T-cell (primary cell): ENCODE measurements at regions not wholly inside any gene's neighbourhood (a gene's known extent, or its start where the extent isn't known, plus 50 kb on each side); places are given as distances from the start of the nearest gene placed in this dataset.

Experiments used
- ATAC-seq, 4 experiments: fragments of 200-7000 bp in 3 of 4; fragments of 150-1000 bp in 1 of 4; cut with Tn5 transposase; replicated peaks in 1 of 4; 1 replicate in 3 of 4; 2 replicates in 1 of 4; pipeline ENCODE4 v1.10.0; 2021; ENCODE audit warnings: moderate library complexity in 3 of 4, mild to moderate bottlenecking in 2 of 4, moderate number of reproducible peaks in 1 of 4
- CTCF ChIA-PET, 2 donors: fragments of 300-600 bp; sonication (Branson Sonifier 250); formaldehyde crosslinking; loops; one replicate each; lab custom pipeline; 2022; ENCODE audit warnings: antibody characterized with exemption in 2 of 2; lab: Charles Lee
- POLR2A ChIA-PET, 2 donors: fragments of 300-600 bp; sonication (Branson Sonifier 250); formaldehyde crosslinking; loops; one replicate each; lab custom pipeline; 2022; ENCODE audit warnings: antibody characterized with exemption in 2 of 2; lab: Charles Lee
- DNase-seq, 35 experiments: peaks; one replicate each; pipeline versions ENCODE4 v3.0.0 to v3.0.0-alpha.2; 2013 to 2023
- H3K27ac ChIP-seq: one replicate; pipeline ENCODE4 v1.5.1; 2013; ENCODE audit warnings: low read length
- H3K27me3 ChIP-seq, 2 experiments: replicated peaks in 1 of 2; 1 replicate in 1 of 2; 2 replicates in 1 of 2; pipeline versions ENCODE4 v1.6.1 to v1.7.0; 2013; ENCODE audit warnings: low read length in 1 of 2, mixed read lengths in 1 of 2; ENCODE audit not compliant: control insufficient read depth in 2 of 2, insufficient read depth in 2 of 2; ENCODE audit errors: extremely low read depth in 1 of 2
- H3K36me3 ChIP-seq, 2 donors: 1 replicate in 1 of 2; 2 replicates in 1 of 2; pipeline versions ENCODE4 v1.6.1 to v1.7.0; 2013; ENCODE audit warnings: low read length in 1 of 2; ENCODE audit not compliant: control insufficient read depth in 2 of 2, insufficient read depth in 1 of 2; ENCODE audit errors: extremely low read depth in 1 of 2
- H3K4me1 ChIP-seq, 2 experiments: 1 replicate in 1 of 2; 2 replicates in 1 of 2; pipeline versions ENCODE4 v1.6.1 to v1.7.0; 2013; ENCODE audit warnings: low read length in 2 of 2, mixed read lengths in 1 of 2; ENCODE audit not compliant: insufficient read depth in 2 of 2, control insufficient read depth in 1 of 2; ENCODE audit errors: extremely low read depth in 1 of 2
- H3K4me3 ChIP-seq, 2 donors: 1 replicate in 1 of 2; 2 replicates in 1 of 2; pipeline versions ENCODE4 v1.5.1 to v1.7.0; 2013; ENCODE audit warnings: mild to moderate bottlenecking in 2 of 2, low read length in 1 of 2, moderate library complexity in 1 of 2; ENCODE audit not compliant: control insufficient read depth in 1 of 2; ENCODE audit errors: extremely low read depth in 1 of 2
- H3K9me3 ChIP-seq: 2 replicates; pipeline ENCODE4 v1.7.0; 2013
- H3K27ac Mint-ChIP-seq, 2 donors: one replicate each; pipeline ENCODE4 v1.8.0; 2020 to 2021; ENCODE audit warnings: mild to moderate bottlenecking in 2 of 2, mixed read lengths in 2 of 2
- H3K27me3 Mint-ChIP-seq, 2 donors: one replicate each; pipeline ENCODE4 v1.8.0; 2021 to 2022; ENCODE audit warnings: mixed read lengths in 2 of 2
- H3K36me3 Mint-ChIP-seq: one replicate; pipeline ENCODE4 v1.8.0; 2021; ENCODE audit warnings: mixed read lengths
- H3K4me1 Mint-ChIP-seq, 3 donors: one replicate each; pipeline ENCODE4 v1.8.0; 2020 to 2022; ENCODE audit warnings: mixed read lengths in 3 of 3, mild to moderate bottlenecking in 1 of 3
- H3K4me3 Mint-ChIP-seq, 3 donors: one replicate each; pipeline ENCODE4 v1.8.0; 2020 to 2022; ENCODE audit warnings: mild to moderate bottlenecking in 3 of 3, mixed read lengths in 3 of 3, moderate library complexity in 3 of 3
- H3K9me3 Mint-ChIP-seq, 3 donors: one replicate each; pipeline ENCODE4 v1.8.0; 2020 to 2022; ENCODE audit warnings: mixed read lengths in 3 of 3
- WGBS: methylation state at CpG from one replicate; pipeline ENCODE4 v1.1.5; 2013; ENCODE audit warnings: missing lambda C conversion rate; ENCODE audit not compliant: insufficient coverage; 5-methylcytosine and 5-hydroxymethylcytosine counted together

DNA sequence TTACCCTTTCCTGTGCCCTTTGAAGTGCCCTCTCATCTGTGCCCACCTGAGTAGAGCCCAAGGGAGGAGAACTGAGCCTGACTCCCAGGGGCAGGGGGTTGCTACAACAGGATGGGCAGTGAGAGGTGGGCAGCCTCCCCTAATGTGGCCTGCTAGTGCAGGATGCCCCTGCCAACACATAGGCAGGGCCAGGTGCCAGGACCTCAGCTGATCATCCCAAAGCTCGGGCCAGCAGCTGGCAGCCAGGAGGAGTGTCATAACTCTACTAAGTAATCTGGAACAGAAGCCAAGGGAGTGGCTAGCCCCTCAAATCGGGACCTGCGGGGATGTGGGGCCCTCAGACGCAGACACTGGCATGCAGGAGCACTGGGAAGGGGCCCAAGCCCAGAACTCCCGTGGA is 208.8 kb upstream of the RAB4A start:
- peaks cover 32 to 47% (median 40%) of the 10 kb centered on the region in 3 donors for H3K4me1 Mint-ChIP-seq

GRCh38 chr1:229063154-229063773 is 207.6 kb upstream of the RAB4A start:
- 100% methylated on average over 1 of the region's 5 CpGs for WGBS
- Histone ChIP-seq H3K27me3 (no peaks in the 10 kb centered on the region), H3K4me3 (no peak overlapping the region), H3K36me3 (no peaks in the 10 kb centered on the region), H3K27ac (no peak overlapping the region), H3K9me3 (no peaks in the 10 kb centered on the region), H3K4me1 (peaks cover 22 to 42% of the 10 kb centered on the region in 2 experiments)
- DNase-seq (no peak), ATAC-seq (no peak)
- POLR2A ChIA-PET = no interaction called here
- CTCF ChIA-PET = no interaction called here
- Mint-ChIP-seq H3K9me3 (no peaks in the 10 kb centered on the region), H3K27ac (peak overlapping the region in 1 of 2 donors; percentile 12), H3K27me3 (no peaks in the 10 kb centered on the region), H3K36me3 (no peaks in the 10 kb centered on the region), H3K4me3 (no peak overlapping the region), H3K4me1 (peaks cover 31 to 47% (median 40%) of the 10 kb centered on the region in 3 donors)

More for the DNA sequence above, 208.8 kb upstream of the RAB4A start:
- Mint-ChIP-seq H3K27ac (no peak overlapping the region), H3K4me3 (no peak overlapping the region), H3K36me3 (no peaks in the 10 kb centered on the region), H3K27me3 (no peaks in the 10 kb centered on the region), H3K9me3 (no peaks in the 10 kb centered on the region)
- ChIA-PET CTCF (no interaction called here), POLR2A (no interaction called here)
- ATAC-seq (no peak), DNase-seq (no peak)
- Histone ChIP-seq H3K36me3 (no peaks in the 10 kb centered on the region), H3K9me3 (no peaks in the 10 kb centered on the region), H3K4me3 (no peak overlapping the region), H3K27me3 (no peaks in the 10 kb centered on the region), H3K27ac (no peak overlapping the region), H3K4me1 (peaks cover 34 to 42% of the 10 kb centered on the region in 2 experiments)
- 88% methylated on average over 1 of the region's 5 CpGs for WGBS

DNA sequence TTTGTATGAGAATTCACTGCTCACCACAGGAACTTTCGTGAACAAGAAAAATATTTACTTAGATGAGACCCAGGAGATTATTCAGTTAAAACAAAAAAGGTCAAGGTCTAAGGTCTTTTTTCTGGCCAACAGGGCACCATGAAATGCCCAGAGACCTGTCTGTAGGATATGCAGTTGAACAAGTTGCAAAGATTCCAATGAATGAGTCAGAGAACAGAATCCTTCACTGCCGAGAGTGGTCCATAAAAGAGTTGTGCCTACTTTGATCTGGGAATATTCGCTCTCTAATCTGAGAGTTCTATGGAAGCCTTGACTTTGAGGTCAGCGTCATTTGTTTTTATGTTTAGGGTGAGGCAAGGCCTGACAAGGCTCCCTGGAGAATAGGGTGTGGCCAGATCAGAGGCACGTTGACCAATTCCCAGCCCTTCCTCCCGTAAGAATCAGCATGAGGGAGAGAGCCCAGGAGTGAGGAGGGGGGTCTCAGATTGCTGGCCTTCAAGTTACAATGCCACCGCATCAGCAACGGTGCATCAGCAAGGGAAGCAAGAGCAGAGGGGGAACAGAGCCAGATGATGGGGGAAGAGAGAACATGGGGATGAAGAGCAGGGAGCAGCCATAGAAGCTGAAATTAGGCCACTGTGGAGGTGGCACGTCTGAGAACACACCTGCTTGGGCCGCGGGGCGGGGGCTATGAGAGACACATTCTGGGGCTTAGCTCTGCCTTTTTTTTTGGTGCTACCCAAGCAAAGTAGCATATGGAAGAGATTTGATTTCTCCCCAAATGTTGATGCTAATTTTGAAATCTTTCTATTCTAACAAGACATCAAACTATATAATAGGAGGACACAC is 206.4 kb upstream of the RAB4A start:
- Histone ChIP-seq H3K27ac (no peak overlapping the region), H3K4me3 (no peak overlapping the region), H3K27me3 (no peaks in the 10 kb centered on the region), H3K36me3 (no peaks in the 10 kb centered on the region), H3K9me3 (no peaks in the 10 kb centered on the region), H3K4me1 (peaks cover 15 to 35% of the 10 kb centered on the region in 2 experiments)
- Mint-ChIP-seq H3K27me3 (no peaks in the 10 kb centered on the region), H3K9me3 (no peaks in the 10 kb centered on the region), H3K4me1 (peaks cover 24 to 47% (median 39%) of the 10 kb centered on the region in 3 donors), H3K27ac (no peak overlapping the region), H3K36me3 (no peaks in the 10 kb centered on the region), H3K4me3 (no peak overlapping the region)
- ChIA-PET POLR2A (no interaction called here), CTCF (no interaction called here)
- ATAC-seq (no peak), DNase-seq (no peak)
- WGBS = 92% methylated on average over 9 of the region's 12 CpGs

GRCh38 chr1:229065613-229066012 is 205.3 kb upstream of the RAB4A start:
- WGBS = 100% methylated on average over 3 of the region's 3 CpGs
- ATAC-seq (no peak), DNase-seq (no peak)
- ChIA-PET CTCF (no interaction called here), POLR2A (no interaction called here)
- H3K9me3 ChIP-seq = no peaks in the 10 kb centered on the region
- Mint-ChIP-seq H3K36me3 (no peaks in the 10 kb centered on the region), H3K27me3 (no peaks in the 10 kb centered on the region), H3K9me3 (no peaks in the 10 kb centered on the region), H3K27ac (no peak overlapping the region), H3K4me1 (peaks cover 16 to 36% (median 29%) of the 10 kb centered on the region in 3 donors), H3K4me3 (no peak overlapping the region)
- H3K4me1 ChIP-seq = peaks cover 6 to 28% of the 10 kb centered on the region in 2 experiments
- H3K4me3 ChIP-seq = no peak overlapping the region
- H3K27ac ChIP-seq = no peak overlapping the region
- H3K27me3 ChIP-seq = no peaks in the 10 kb centered on the region
- no peaks in the 10 kb centered on the region for H3K36me3 ChIP-seq

DNA sequence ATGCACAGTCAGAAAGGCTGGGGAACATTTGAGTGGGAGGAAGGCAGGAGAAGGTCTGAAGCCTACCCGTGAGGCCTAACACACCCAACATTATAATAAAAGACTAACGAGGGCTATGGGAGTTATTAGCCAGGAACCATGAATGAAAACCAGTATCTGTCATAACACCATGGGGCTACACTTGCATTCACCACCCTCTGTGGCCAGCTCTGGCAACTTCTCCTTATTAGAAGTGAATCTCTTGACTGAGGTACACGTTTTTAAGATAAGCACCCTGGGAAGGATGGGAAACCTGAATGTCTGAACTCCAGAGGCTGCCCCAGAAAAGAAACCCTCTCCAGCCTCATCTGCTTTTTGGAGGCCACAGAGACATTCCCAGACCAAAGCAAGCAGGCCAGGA is 204.3 kb upstream of the RAB4A start:
- Mint-ChIP-seq H3K36me3 (no peaks in the 10 kb centered on the region), H3K27me3 (no peaks in the 10 kb centered on the region), H3K27ac (no peak overlapping the region), H3K9me3 (no peaks in the 10 kb centered on the region), H3K4me3 (no peak overlapping the region), H3K4me1 (peaks cover 16 to 30% (median 27%) of the 10 kb centered on the region in 3 donors)
- no peaks in the 10 kb centered on the region for H3K36me3 ChIP-seq
- H3K27me3 ChIP-seq = no peaks in the 10 kb centered on the region
- H3K27ac ChIP-seq = no peak overlapping the region
- H3K9me3 ChIP-seq = no peaks in the 10 kb centered on the region
- ATAC-seq (no peak), DNase-seq (no peak)
- ChIA-PET CTCF (interaction anchor here in 1 of 2 donors (0.6 kb wide), 1 partner anchor 188 kb away, joined by 5 read pairs; no protein-coding TSS in a partner anchor), POLR2A (no interaction called here)
- H3K4me3 ChIP-seq = no peak overlapping the region
- H3K4me1 ChIP-seq = peaks cover 6 to 20% of the 10 kb centered on the region in 2 experiments
- WGBS = no CpG with 5 or more reads among the region's 3 CpGs

DNA sequence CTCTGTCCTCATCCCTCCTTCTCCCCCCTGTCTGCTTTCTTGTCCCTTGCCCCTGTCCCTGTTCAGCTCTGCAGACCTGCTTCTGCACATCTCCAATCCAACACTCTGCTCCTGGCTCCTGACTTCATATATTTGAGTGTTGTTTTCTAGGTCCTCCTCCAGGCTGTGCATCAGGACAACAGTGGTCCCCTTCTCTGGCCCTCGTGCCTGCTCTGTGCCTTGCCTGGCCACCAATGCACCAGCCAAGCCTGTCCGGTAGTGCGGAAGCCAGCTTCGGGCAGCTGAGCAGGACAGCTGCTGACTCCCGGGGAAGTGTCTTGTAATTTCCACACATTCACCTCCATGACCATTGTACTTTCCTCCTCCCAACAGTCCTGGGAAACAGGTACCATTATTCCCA is 203.4 kb upstream of the RAB4A start:
- no peaks in the 10 kb centered on the region for H3K9me3 Mint-ChIP-seq
- Histone ChIP-seq H3K36me3 (no peaks in the 10 kb centered on the region), H3K27me3 (no peaks in the 10 kb centered on the region), H3K4me1 (peaks cover 6 to 23% of the 10 kb centered on the region in 2 experiments), H3K27ac (no peak overlapping the region), H3K9me3 (no peaks in the 10 kb centered on the region), H3K4me3 (no peak overlapping the region)
- ChIA-PET POLR2A (no interaction called here), CTCF (interaction anchor here (0.5 to 0.6 kb wide), 2 partner anchors 94 to 414 kb away, joined by 3 read pairs; no protein-coding TSS in a partner anchor)
- no peak for ATAC-seq
- DNase-seq = no peak
- no peaks in the 10 kb centered on the region for H3K27me3 Mint-ChIP-seq
- H3K4me1 Mint-ChIP-seq = peaks cover 16 to 27% (median 24%) of the 10 kb centered on the region in 3 donors
- no peak overlapping the region for H3K4me3 Mint-ChIP-seq
- no peak overlapping the region for H3K27ac Mint-ChIP-seq
- no peaks in the 10 kb centered on the region for H3K36me3 Mint-ChIP-seq
- 80% methylated on average over 5 of the region's 5 CpGs for WGBS
